H9 (cell line): ENCODE measurements at regions not wholly inside any gene's neighbourhood (a gene's known extent, or its start where the extent isn't known, plus 50 kb on each side); places are given as distances from the start of the nearest gene placed in this dataset.

Source experiments
- DNase-seq: peaks from one replicate; pipeline ENCODE4 v3.0.0-alpha.2; 2017
- H2AFZ ChIP-seq: one replicate; pipeline ENCODE4 v1.6.1; 2013; ENCODE audit warnings: mild to moderate bottlenecking, low read length, control low read depth, moderate library complexity
- H2AK5ac ChIP-seq: 2 replicates; pipeline ENCODE4 v1.6.1; 2013; ENCODE audit warnings: low read length, control low read depth, mixed read lengths; ENCODE audit not compliant: insufficient read length
- H2BK120ac ChIP-seq: one replicate; pipeline ENCODE4 v1.6.1; 2013; ENCODE audit warnings: low read depth, mild to moderate bottlenecking, low read length, control low read depth, inconsistent platforms; ENCODE audit not compliant: poor library complexity, severe bottlenecking
- H2BK12ac ChIP-seq: 2 replicates; pipeline ENCODE4 v1.6.1; 2013; ENCODE audit warnings: low read length, control low read depth, mixed read lengths, low read depth; ENCODE audit not compliant: insufficient read length
- H2BK15ac ChIP-seq: 2 replicates; pipeline ENCODE4 v1.6.1; 2013; ENCODE audit warnings: low read depth, low read length, control low read depth
- H2BK20ac ChIP-seq: one replicate; pipeline ENCODE4 v1.6.1; 2013; ENCODE audit warnings: low read depth, mild to moderate bottlenecking, low read length, control low read depth, inconsistent platforms; ENCODE audit not compliant: poor library complexity, severe bottlenecking
- H2BK5ac ChIP-seq: 2 replicates; pipeline ENCODE4 v1.6.1; 2013; ENCODE audit warnings: low read length, control low read depth, mixed read lengths; ENCODE audit not compliant: insufficient read length
- H3K14ac ChIP-seq: 2 replicates; pipeline ENCODE4 v1.6.1; 2013; ENCODE audit warnings: low read length, control low read depth; ENCODE audit not compliant: insufficient read depth
- H3K18ac ChIP-seq: 2 replicates; pipeline ENCODE4 v1.6.1; 2013; ENCODE audit warnings: low read depth, mild to moderate bottlenecking, mixed read lengths, low read length, control low read depth; ENCODE audit not compliant: insufficient read length
- H3K23ac ChIP-seq: 2 replicates; pipeline ENCODE4 v1.6.1; 2013; ENCODE audit warnings: low read length, control low read depth, mixed read lengths, low read depth; ENCODE audit not compliant: insufficient read length
- H3K23me2 ChIP-seq: 2 replicates; pipeline ENCODE4 v1.6.1; 2013; ENCODE audit warnings: low read depth, mild to moderate bottlenecking, mixed read lengths, low read length, control low read depth; ENCODE audit not compliant: insufficient read length, poor library complexity, severe bottlenecking
- H3K27ac ChIP-seq: 2 replicates; pipeline ENCODE4 v1.5.1; 2013; ENCODE audit warnings: low read length, control low read depth, mixed read lengths, low read depth; ENCODE audit not compliant: insufficient read length
- H3K27me3 ChIP-seq: 2 replicates; pipeline ENCODE4 v1.6.1; 2013; ENCODE audit warnings: low read length, control low read depth, inconsistent platforms; ENCODE audit not compliant: insufficient read depth
- H3K4ac ChIP-seq: 2 replicates; pipeline ENCODE4 v1.6.1; 2013; ENCODE audit warnings: low read depth, mild to moderate bottlenecking, control low read depth, inconsistent platforms, low read length, moderate library complexity
- H3K4me1 ChIP-seq: 2 replicates; pipeline ENCODE4 v1.6.1; 2013; ENCODE audit warnings: low read length, control low read depth, inconsistent platforms; ENCODE audit not compliant: insufficient read depth
- H3K4me2 ChIP-seq: 2 replicates; pipeline ENCODE4 v1.6.1; 2013; ENCODE audit warnings: low read length, control low read depth, mixed read lengths; ENCODE audit not compliant: insufficient read length, insufficient read depth
- H3K56ac ChIP-seq: 2 replicates; pipeline ENCODE4 v1.6.1; 2013; ENCODE audit warnings: low read depth, mild to moderate bottlenecking, mixed read lengths, low read length, control low read depth; ENCODE audit not compliant: insufficient read length
- H3K79me1 ChIP-seq: 2 replicates; pipeline ENCODE4 v1.6.1; 2013; ENCODE audit warnings: low read depth, mild to moderate bottlenecking, moderate library complexity, low read length, control low read depth, inconsistent platforms; ENCODE audit not compliant: insufficient read depth, poor library complexity, severe bottlenecking
- H3K79me2 ChIP-seq: 2 replicates; pipeline ENCODE4 v1.6.1; 2013; ENCODE audit warnings: low read length, control low read depth, inconsistent platforms; ENCODE audit not compliant: insufficient read depth
- H3K9ac ChIP-seq: 2 replicates; pipeline ENCODE4 v1.6.1; 2013; ENCODE audit warnings: low read length, control low read depth, mixed read lengths; ENCODE audit not compliant: insufficient read length; ENCODE audit errors: extremely low read depth
- H3K9me3 ChIP-seq: one replicate; pipeline ENCODE4 v1.6.1; 2013; ENCODE audit warnings: low read depth, low read length, inconsistent platforms; ENCODE audit not compliant: control insufficient read depth
- H3T11ph ChIP-seq: one replicate; pipeline ENCODE4 v1.6.1; 2013; ENCODE audit warnings: mild to moderate bottlenecking, low read length, control low read depth, inconsistent platforms
- H4K20me1 ChIP-seq: one replicate; pipeline ENCODE4 v1.6.1; 2013; ENCODE audit not compliant: control insufficient read depth, insufficient read length, insufficient read depth
- H4K5ac ChIP-seq: 2 replicates; pipeline ENCODE4 v1.6.1; 2013; ENCODE audit warnings: low read depth, mild to moderate bottlenecking, mixed read lengths, low read length, control low read depth; ENCODE audit not compliant: insufficient read length
- H4K8ac ChIP-seq: replicated peaks from 2 replicates; pipeline ENCODE4 v1.6.1; 2013; ENCODE audit warnings: low read length, control low read depth, mixed read lengths, low read depth; ENCODE audit not compliant: insufficient read length
- H4K91ac ChIP-seq: 2 replicates; pipeline ENCODE4 v1.6.1; 2013; ENCODE audit warnings: low read depth, mild to moderate bottlenecking, moderate library complexity, mixed read lengths, low read length, control low read depth; ENCODE audit not compliant: insufficient read length
- H3K27ac Mint-ChIP-seq, 3 experiments: 2 replicates in 2 of 3; 3 replicates in 1 of 3; pipeline ENCODE4 v1.8.0; 2020 to 2021; ENCODE audit warnings: mixed read lengths in 3 of 3, mild to moderate bottlenecking in 1 of 3, moderate library complexity in 1 of 3
- H3K27me3 Mint-ChIP-seq: 2 replicates; pipeline ENCODE4 v1.8.0; 2021; ENCODE audit warnings: low read depth, mild to moderate bottlenecking, moderate library complexity, mixed read lengths
- H3K36me3 Mint-ChIP-seq, 3 experiments: 2 replicates in 2 of 3; 3 replicates in 1 of 3; pipeline ENCODE4 v1.8.0; 2020 to 2021; ENCODE audit warnings: low read depth in 3 of 3, mixed read lengths in 3 of 3; ENCODE audit not compliant: insufficient read depth in 1 of 3
- H3K4me1 Mint-ChIP-seq, 2 experiments: 2 replicates each; pipeline ENCODE4 v1.8.0; 2020; ENCODE audit warnings: mixed read lengths in 2 of 2
- H3K4me3 Mint-ChIP-seq, 2 experiments: 2 replicates in 1 of 2; 3 replicates in 1 of 2; pipeline ENCODE4 v1.8.0; 2020 to 2021; ENCODE audit warnings: mild to moderate bottlenecking in 2 of 2, mixed read lengths in 2 of 2, moderate library complexity in 1 of 2
- H3K9me3 Mint-ChIP-seq, 2 experiments: 2 replicates in 1 of 2; 3 replicates in 1 of 2; pipeline ENCODE4 v1.8.0; 2020; ENCODE audit warnings: mild to moderate bottlenecking in 2 of 2, mixed read lengths in 2 of 2, moderate library complexity in 1 of 2
- WGBS: extraction: QIAGEN DNeasy Blood & Tissue Kit; methylation state at CpG from one replicate; pipeline ENCODE4 v1.1.7; 2013; ENCODE audit warnings: missing lambda C conversion rate, low lambda C conversion rate, mixed read lengths; ENCODE audit not compliant: insufficient read length; ENCODE audit errors: extremely low coverage; 5-methylcytosine and 5-hydroxymethylcytosine counted together
- TF ChIP-seq, protein P1 (sequence below): fragments of 200-600 bp; sonication (generic); conservative IDR thresholded peaks from 3 replicates; pipeline ENCODE4 v1.8.0; 2021; ENCODE audit warnings: antibody characterized with exemption, mild to moderate bottlenecking

DNA sequence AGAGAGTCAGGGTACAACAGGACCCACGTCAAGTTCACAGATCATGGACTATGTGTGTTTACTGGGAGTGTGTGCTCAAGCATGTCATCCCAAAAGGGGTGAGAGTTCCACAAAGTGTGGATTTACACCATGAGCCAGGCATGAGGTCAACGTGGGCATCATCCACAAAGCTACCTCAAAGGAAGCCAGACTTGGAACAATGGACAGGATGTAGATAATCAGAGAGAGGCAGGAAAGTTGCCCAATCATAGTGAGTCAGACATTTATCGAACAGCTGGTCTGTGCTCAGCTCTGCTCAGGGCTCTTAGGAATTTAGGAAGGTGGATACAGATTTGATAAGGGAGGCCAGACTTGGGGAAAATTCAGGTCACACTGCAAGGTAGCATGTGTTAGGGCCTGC, 317.2 kb upstream of the CDYL start:
- no peak overlapping the region for H2BK12ac ChIP-seq
- H3K4ac ChIP-seq, result no peak overlapping the region
- H3K36me3 Mint-ChIP-seq, result peaks cover 0 to 8% (median 0%) of the 10 kb centered on the region in 3 experiments; a peak in 1 of 7 replicates
- no peak overlapping the region for H3K4me2 ChIP-seq
- no peak overlapping the region for H2BK5ac ChIP-seq
- H3K4me3 Mint-ChIP-seq, result no peak overlapping the region
- H3K27me3 ChIP-seq, result no peaks in the 10 kb centered on the region
- no peak overlapping the region for H3K23ac ChIP-seq
- no peak overlapping the region for H3K9ac ChIP-seq
- peaks cover 6% of the 10 kb centered on the region for H3K27me3 Mint-ChIP-seq
- H4K20me1 ChIP-seq, result no peaks in the 10 kb centered on the region
- H3K14ac ChIP-seq, result no peak overlapping the region
- H3K9me3 Mint-ChIP-seq, result peaks cover 3 to 6% of the 10 kb centered on the region in 2 experiments; a peak in 3 of 5 replicates
- no peaks in the 10 kb centered on the region for H3K79me2 ChIP-seq
- H3K9me3 ChIP-seq, result no peaks in the 10 kb centered on the region
- H2BK15ac ChIP-seq, result no peak overlapping the region
- TF ChIP-seq, protein P1, sequence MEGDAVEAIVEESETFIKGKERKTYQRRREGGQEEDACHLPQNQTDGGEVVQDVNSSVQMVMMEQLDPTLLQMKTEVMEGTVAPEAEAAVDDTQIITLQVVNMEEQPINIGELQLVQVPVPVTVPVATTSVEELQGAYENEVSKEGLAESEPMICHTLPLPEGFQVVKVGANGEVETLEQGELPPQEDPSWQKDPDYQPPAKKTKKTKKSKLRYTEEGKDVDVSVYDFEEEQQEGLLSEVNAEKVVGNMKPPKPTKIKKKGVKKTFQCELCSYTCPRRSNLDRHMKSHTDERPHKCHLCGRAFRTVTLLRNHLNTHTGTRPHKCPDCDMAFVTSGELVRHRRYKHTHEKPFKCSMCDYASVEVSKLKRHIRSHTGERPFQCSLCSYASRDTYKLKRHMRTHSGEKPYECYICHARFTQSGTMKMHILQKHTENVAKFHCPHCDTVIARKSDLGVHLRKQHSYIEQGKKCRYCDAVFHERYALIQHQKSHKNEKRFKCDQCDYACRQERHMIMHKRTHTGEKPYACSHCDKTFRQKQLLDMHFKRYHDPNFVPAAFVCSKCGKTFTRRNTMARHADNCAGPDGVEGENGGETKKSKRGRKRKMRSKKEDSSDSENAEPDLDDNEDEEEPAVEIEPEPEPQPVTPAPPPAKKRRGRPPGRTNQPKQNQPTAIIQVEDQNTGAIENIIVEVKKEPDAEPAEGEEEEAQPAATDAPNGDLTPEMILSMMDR, result no peak
- H3K18ac ChIP-seq, result no peak overlapping the region
- H3K56ac ChIP-seq, result no peak overlapping the region
- H3K27ac Mint-ChIP-seq, result no peak overlapping the region
- no peak overlapping the region for H4K5ac ChIP-seq
- no peak overlapping the region for H3K27ac ChIP-seq
- H4K8ac ChIP-seq, result no peak overlapping the region
- no peak overlapping the region for H2AFZ ChIP-seq
- no peak overlapping the region for H4K91ac ChIP-seq
- no CpG with 5 or more reads among the region's 3 CpGs for WGBS
- H2AK5ac ChIP-seq, result no peak overlapping the region
- H3K4me1 ChIP-seq, result no peaks in the 10 kb centered on the region
- H3K79me1 ChIP-seq, result no peaks in the 10 kb centered on the region
- no peaks in the 10 kb centered on the region for H3K23me2 ChIP-seq
- peaks cover 5 to 11% of the 10 kb centered on the region in 2 experiments; a peak in 2 of 4 replicates for H3K4me1 Mint-ChIP-seq
- no peak overlapping the region for H3T11ph ChIP-seq
- DNase-seq, result no peak
- H2BK120ac ChIP-seq, result no peak overlapping the region
- H2BK20ac ChIP-seq, result no peak overlapping the region
